OCI-LY1 (cell line): ENCODE measurements at regions not wholly inside any gene's neighbourhood (a gene's known extent, or its start where the extent isn't known, plus 50 kb on each side); places are given as distances from the start of the nearest gene placed in this dataset.

Experiments used
- H2AFZ ChIP-seq: fragments of 200-600 bp; sonication (generic), shearing (Covaris generic); 2 replicates; pipeline ENCODE4 v1.6.0; 2014; ENCODE audit warnings: antibody characterized with exemption, mild to moderate bottlenecking, low read length
- H3F3A ChIP-seq: fragments of 200-600 bp; sonication (generic), shearing (Covaris generic); 2 replicates; pipeline ENCODE4 v1.6.0; 2014; ENCODE audit warnings: mild to moderate bottlenecking, antibody characterized with exemption, low read length, moderate library complexity; ENCODE audit not compliant: insufficient read depth
- H3K27ac ChIP-seq: fragments of 200-600 bp; sonication (generic); 2 replicates; pipeline ENCODE4 v1.5.1; 2014; ENCODE audit warnings: low read length, mixed run types, mild to moderate bottlenecking, low read depth; ENCODE audit not compliant: poor library complexity, severe bottlenecking
- H3K27me3 ChIP-seq: fragments of 200-600 bp; sonication (generic); 2 replicates; pipeline ENCODE4 v1.6.0; 2014; ENCODE audit warnings: antibody characterized with exemption, mild to moderate bottlenecking, low read length, moderate library complexity; ENCODE audit not compliant: insufficient read depth
- H3K36me3 ChIP-seq: fragments of 200-600 bp; sonication (generic); 2 replicates; pipeline ENCODE4 v1.6.1; 2014; ENCODE audit warnings: mild to moderate bottlenecking, antibody characterized with exemption, low read length, moderate library complexity, mixed read lengths; ENCODE audit not compliant: insufficient read depth
- H3K4me1 ChIP-seq: fragments of 200-600 bp; sonication (generic); 2 replicates; pipeline ENCODE4 v1.5.1; 2014; ENCODE audit warnings: mild to moderate bottlenecking, low read length, moderate library complexity; ENCODE audit not compliant: insufficient read depth, severe bottlenecking
- H3K4me2 ChIP-seq: fragments of 200-600 bp; sonication (generic), shearing (Covaris generic); 2 replicates; pipeline ENCODE4 v1.6.1; 2014; ENCODE audit warnings: low read length
- H3K4me3 ChIP-seq: fragments of 200-600 bp; sonication (generic); 2 replicates; pipeline ENCODE4 v1.5.1; 2014; ENCODE audit warnings: low read length, low read depth, mild to moderate bottlenecking, mixed read lengths; ENCODE audit not compliant: poor library complexity, severe bottlenecking
- H3K79me2 ChIP-seq: fragments of 200-600 bp; shearing (Covaris generic); 2 replicates; pipeline ENCODE4 v1.6.1; 2016; ENCODE audit warnings: mixed run types, low read length, mixed read lengths; ENCODE audit not compliant: insufficient read depth
- H3K9ac ChIP-seq: fragments of 200-600 bp; sonication (generic), shearing (Covaris generic); 2 replicates; pipeline ENCODE4 v1.6.1; 2014; ENCODE audit warnings: mild to moderate bottlenecking, low read length, mixed read lengths
- H3K9me2 ChIP-seq: fragments of 200-600 bp; sonication (generic), shearing (Covaris generic); 2 replicates; pipeline ENCODE4 v1.6.1; 2014; ENCODE audit warnings: low read depth, mild to moderate bottlenecking, low read length, mixed read lengths
- H3K9me3 ChIP-seq: fragments of 200-600 bp; shearing (Covaris generic); 2 replicates; pipeline ENCODE4 v1.6.1; 2014; ENCODE audit warnings: low read length, mixed read lengths
- H4K20me1 ChIP-seq: fragments of 200-600 bp; sonication (generic), shearing (Covaris generic); 2 replicates; pipeline ENCODE4 v1.6.0; 2016; ENCODE audit warnings: mild to moderate bottlenecking, low read length; ENCODE audit not compliant: insufficient read depth
- CTCF ChIP-seq: fragments of 200-600 bp; sonication (generic), shearing (Covaris generic); IDR thresholded peaks from 2 replicates; pipeline ENCODE4 v1.5.1; 2017; ENCODE audit warnings: mild to moderate bottlenecking, antibody characterized with exemption, low read length, moderate library complexity, mixed read lengths
- EZH2 ChIP-seq: fragments of 200-600 bp; sonication (generic), shearing (Covaris generic); IDR thresholded peaks from 2 replicates; pipeline ENCODE4 v1.8.0; 2017; ENCODE audit warnings: borderline replicate concordance, mixed run types, mild to moderate bottlenecking, antibody characterized with exemption, low read length, moderate library complexity, mixed read lengths

DNA sequence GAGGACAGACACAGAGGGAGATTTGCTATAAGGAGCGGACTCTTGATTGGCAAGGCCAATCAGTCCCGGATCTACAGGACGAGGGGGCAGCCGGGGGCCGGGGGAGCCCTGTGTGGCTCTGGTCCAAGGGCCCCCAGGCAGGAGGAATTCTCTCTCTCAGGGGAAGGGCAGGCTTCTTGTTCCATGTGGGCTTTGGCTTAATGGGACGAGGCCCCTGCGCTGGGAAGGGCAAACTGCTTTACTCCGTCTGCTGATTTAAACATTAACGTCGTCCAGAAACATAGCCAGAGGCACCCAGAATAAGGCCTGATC lies 75.9 kb downstream of the TMEM18 start:
- Histone ChIP-seq H3K27me3 (no peaks in the 10 kb centered on the region; the same call in 1 of the 2 replicates), H3K9ac (no peak overlapping the region), H4K20me1 (no peaks in the 10 kb centered on the region), H3K4me3 (no peak overlapping the region), H3K4me1 (no peaks in the 10 kb centered on the region), H3K27ac (no peak overlapping the region), H3F3A (no peaks in the 10 kb centered on the region), H3K4me2 (no peak overlapping the region), H3K9me3 (no peaks in the 10 kb centered on the region), H2AFZ (no peak overlapping the region), H3K36me3 (no peaks in the 10 kb centered on the region; the same call in 1 of the 2 replicates), H3K9me2 (no peaks in the 10 kb centered on the region), H3K79me2 (no peaks in the 10 kb centered on the region)
- TF ChIP-seq EZH2: no peak
- TF ChIP-seq CTCF: no peak

DNA sequence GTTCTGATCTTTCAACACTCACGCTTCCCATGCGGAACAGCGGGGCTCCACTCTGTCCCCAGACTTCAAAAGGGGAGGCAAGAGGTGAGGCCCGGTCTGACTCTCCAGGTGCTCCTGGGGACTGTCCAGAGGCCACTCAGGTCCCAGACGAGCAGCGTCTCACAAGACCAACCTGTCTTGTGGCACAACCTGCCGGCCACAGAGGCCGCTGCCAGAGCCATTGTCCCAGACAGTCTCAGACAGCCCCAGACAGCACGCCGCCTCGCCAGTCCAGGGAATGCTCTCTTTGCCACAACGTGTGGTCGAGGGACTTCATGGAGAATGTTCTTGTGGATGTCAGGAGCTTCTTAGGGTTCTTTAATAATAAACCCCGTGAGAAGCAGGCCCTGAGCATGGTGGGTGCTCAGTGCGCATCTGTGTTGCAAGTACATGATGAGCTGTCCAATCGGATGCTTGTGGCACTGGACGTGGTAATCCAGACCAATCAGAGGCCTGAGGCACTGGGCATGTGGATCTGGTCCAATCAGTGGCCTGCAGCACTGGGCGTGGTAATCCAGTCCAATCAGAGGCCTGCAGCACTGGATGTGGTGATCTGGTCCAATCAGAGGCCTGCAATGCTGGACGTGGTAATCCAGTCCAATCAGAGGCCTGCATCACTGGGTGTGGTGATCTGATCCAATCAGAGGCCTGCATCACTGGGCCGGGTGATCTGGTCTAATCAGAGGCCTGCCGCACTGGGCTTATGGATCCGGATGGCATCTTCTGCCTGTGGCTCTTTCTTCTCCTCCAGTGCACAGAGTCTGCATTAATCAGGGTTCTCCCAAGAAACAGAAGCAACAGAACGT lies 76.4 kb downstream of the TMEM18 start:
- no peaks in the 10 kb centered on the region for H3K4me1 ChIP-seq
- H3K4me2 ChIP-seq: no peak overlapping the region
- no peak overlapping the region for H2AFZ ChIP-seq
- no peaks in the 10 kb centered on the region for H3K9me3 ChIP-seq
- H4K20me1 ChIP-seq: no peaks in the 10 kb centered on the region
- H3K27ac ChIP-seq: no peak overlapping the region
- no peaks in the 10 kb centered on the region; the same call in 1 of the 2 replicates for H3K36me3 ChIP-seq
- no peak overlapping the region for H3K4me3 ChIP-seq
- H3K27me3 ChIP-seq: no peaks in the 10 kb centered on the region; the same call in 1 of the 2 replicates
- no peak overlapping the region for H3K9ac ChIP-seq
- H3K79me2 ChIP-seq: no peaks in the 10 kb centered on the region
- no peak for TF ChIP-seq EZH2
- H3K9me2 ChIP-seq: no peaks in the 10 kb centered on the region
- H3F3A ChIP-seq: no peaks in the 10 kb centered on the region

- no peak overlapping the region for H3K4me2 ChIP-seq
- H3K27ac ChIP-seq: no peak overlapping the region
- H3F3A ChIP-seq: no peaks in the 10 kb centered on the region
- no peaks in the 10 kb centered on the region; the same call in 1 of the 2 replicates for H3K27me3 ChIP-seq
- H3K4me1 ChIP-seq: no peaks in the 10 kb centered on the region
- H2AFZ ChIP-seq: no peak overlapping the region
- no peaks in the 10 kb centered on the region for H3K9me3 ChIP-seq
- TF ChIP-seq CTCF: no peak
- no peak for TF ChIP-seq EZH2
- H3K4me3 ChIP-seq: no peak overlapping the region
- no peaks in the 10 kb centered on the region for H4K20me1 ChIP-seq
- no peaks in the 10 kb centered on the region; the same call in 1 of the 2 replicates for H3K36me3 ChIP-seq
- H3K9ac ChIP-seq: no peak overlapping the region
- H3K9me2 ChIP-seq: no peaks in the 10 kb centered on the region
- H3K79me2 ChIP-seq: no peaks in the 10 kb centered on the region
Measured at GRCh38 chr2:599601-600000, 77.6 kb downstream of the TMEM18 start.
